ENCODE measurements at regions not wholly inside any gene's neighbourhood (a gene's known extent, or its start where the extent isn't known, plus 50 kb on each side); places are given as distances from the start of the nearest gene placed in this dataset.

GRCh38 chr12:115541891-115542421 is 735.5 kb downstream of the MED13L start:
- Histone ChIP-seq H3K4me3 (ENCODE audit: low read depth in 1 of 3, low read length in 3 of 3) (no peak overlapping the region), H3K9me3 (ENCODE audit: control insufficient read depth in 4 of 4, low read length in 3 of 4) (peaks cover 0 to 11% (median 1%) of the 10 kb centered on the region in 4 donors), H3K27me3 (ENCODE audit: control insufficient read depth in 4 of 4, insufficient read depth in 4 of 4, low read length in 3 of 4) (peaks cover 0 to 4% (median 0%) of the 10 kb centered on the region in 4 donors), H3K27ac (ENCODE audit: low read depth in 1 of 2, low read length in 2 of 2) (no peak overlapping the region), H3K4me1 (ENCODE audit: control insufficient read depth in 4 of 4, insufficient read depth in 4 of 4, low read length in 3 of 4) (no peaks in the 10 kb centered on the region), H3K9ac (ENCODE audit: low read depth in 1 of 2, low read length in 2 of 2) (no peak overlapping the region), H3K36me3 (ENCODE audit: control insufficient read depth in 4 of 4, insufficient read depth in 3 of 4, low read depth in 1 of 4, low read length in 3 of 4) (no peaks in the 10 kb centered on the region)
- TF ChIP-seq FOXA2 (IDR thresholded peaks at IDR 0.05) = no peak
- TF ChIP-seq ZBTB33 (IDR thresholded peaks at IDR 0.05) = no peak
- no peak for TF ChIP-seq RXRA (IDR thresholded peaks at IDR 0.05)
- TF ChIP-seq SP1 (IDR thresholded peaks at IDR 0.05) = no peak
- TF ChIP-seq EGR1 (IDR thresholded peaks at IDR 0.05; ENCODE audit: low read depth in 2 of 2) = no peak
- no peak for TF ChIP-seq GABPA (IDR thresholded peaks at IDR 0.05 in 1 of 2, conservative IDR thresholded peaks at IDR 0.05 in 1 of 2)
- no peak for TF ChIP-seq HNF4G (IDR thresholded peaks at IDR 0.05)
- no peak for TF ChIP-seq FOXA1 (IDR thresholded peaks at IDR 0.05)
- no peak for TF ChIP-seq HNF4A (conservative IDR thresholded peaks at IDR 0.05)
- no peak for TF ChIP-seq YY1 (IDR thresholded peaks at IDR 0.05)
- TF ChIP-seq JUND (IDR thresholded peaks at IDR 0.05) = no peak
- TF ChIP-seq NR2F2 (IDR thresholded peaks at IDR 0.05) = no peak
- TF ChIP-seq ATF3 (IDR thresholded peaks at IDR 0.05) = no peak
- TF ChIP-seq CTCF (IDR thresholded peaks at IDR 0.05; ENCODE audit: low read depth, low read length, missing input control) = no peak
- no peak for TF ChIP-seq TAF1 (conservative IDR thresholded peaks at IDR 0.05)
- TF ChIP-seq REST (IDR thresholded peaks at IDR 0.05) = no peak
- WGBS = 93% methylated on average over 5 of the region's 5 CpGs
- DNase-seq (ENCODE audit: low spot score) = no peak

- Histone ChIP-seq H3K4me1 (ENCODE audit: control insufficient read depth in 4 of 4, insufficient read depth in 4 of 4, low read length in 3 of 4) (no peaks in the 10 kb centered on the region), H3K4me3 (ENCODE audit: low read depth in 1 of 3, low read length in 3 of 3) (no peak overlapping the region), H3K36me3 (ENCODE audit: control insufficient read depth in 4 of 4, insufficient read depth in 3 of 4, low read depth in 1 of 4, low read length in 3 of 4) (no peaks in the 10 kb centered on the region), H3K9me3 (ENCODE audit: control insufficient read depth in 4 of 4, low read length in 3 of 4) (peaks cover 0 to 2% (median 0%) of the 10 kb centered on the region in 4 donors), H3K9ac (ENCODE audit: low read depth in 1 of 2, low read length in 2 of 2) (no peak overlapping the region), H3K27me3 (ENCODE audit: control insufficient read depth in 4 of 4, insufficient read depth in 4 of 4, low read length in 3 of 4) (no peaks in the 10 kb centered on the region), H3K27ac (ENCODE audit: low read depth in 1 of 2, low read length in 2 of 2) (no peak overlapping the region)
- no peak for DNase-seq (ENCODE audit: low spot score)
- whole genome bisulfite sequencing = 97% methylated on average over 2 of the region's 2 CpGs
- TF ChIP-seq YY1 (IDR thresholded peaks at IDR 0.05) (no peak), RAD21 (IDR thresholded peaks at IDR 0.05) (no peak)
These were observed 749.0 kb downstream of the MED13L start for GRCh38 chr12:115528466-115528865.

All from liver (tissue), 8 donors.